ENCODE measurements at regions not wholly inside any gene's neighbourhood (a gene's known extent, or its start where the extent isn't known, plus 50 kb on each side); places are given as distances from the start of the nearest gene placed in this dataset.

DNA sequence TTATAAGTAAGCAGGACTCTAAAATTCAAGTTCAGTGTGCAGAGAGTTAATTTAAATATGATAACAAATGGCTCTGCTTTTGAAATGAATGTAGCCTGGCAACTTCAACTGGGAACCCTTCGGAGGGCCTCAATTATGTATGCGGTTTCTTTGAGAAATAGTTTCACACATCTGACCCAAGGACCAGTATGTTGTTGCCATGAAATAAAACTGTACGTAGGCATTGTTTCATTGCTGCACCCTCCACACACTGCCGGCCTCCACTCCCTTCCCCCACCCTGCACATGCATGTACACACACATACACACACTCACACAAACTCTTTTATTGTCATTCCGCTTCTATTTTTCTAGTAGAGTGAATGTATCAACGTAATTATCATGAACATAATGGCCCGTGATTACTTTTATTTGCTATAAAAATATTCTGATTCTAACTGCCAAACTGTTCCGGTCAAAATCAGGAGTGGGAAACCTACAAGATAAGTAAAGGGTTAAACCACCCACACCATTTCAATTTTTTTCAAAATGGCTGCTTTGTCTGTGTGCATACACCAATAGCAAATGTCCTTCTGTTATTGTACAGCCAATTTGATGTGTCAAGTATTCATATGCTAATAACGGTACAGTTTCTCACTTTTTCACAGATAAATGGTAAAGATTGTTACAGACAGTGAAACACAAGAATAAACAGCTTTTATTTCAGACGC lies 215.5 kb upstream of the TMEM161B start:
- 87% methylated on average over 10 of the region's 10 CpGs for WGBS, 2 donors
- DNase-seq: no peak
- no peak overlapping the region for H3K4me3 ChIP-seq
- no peak for TF ChIP-seq POLR2A (IDR thresholded peaks at IDR 0.05)
- TF ChIP-seq, protein P1, sequence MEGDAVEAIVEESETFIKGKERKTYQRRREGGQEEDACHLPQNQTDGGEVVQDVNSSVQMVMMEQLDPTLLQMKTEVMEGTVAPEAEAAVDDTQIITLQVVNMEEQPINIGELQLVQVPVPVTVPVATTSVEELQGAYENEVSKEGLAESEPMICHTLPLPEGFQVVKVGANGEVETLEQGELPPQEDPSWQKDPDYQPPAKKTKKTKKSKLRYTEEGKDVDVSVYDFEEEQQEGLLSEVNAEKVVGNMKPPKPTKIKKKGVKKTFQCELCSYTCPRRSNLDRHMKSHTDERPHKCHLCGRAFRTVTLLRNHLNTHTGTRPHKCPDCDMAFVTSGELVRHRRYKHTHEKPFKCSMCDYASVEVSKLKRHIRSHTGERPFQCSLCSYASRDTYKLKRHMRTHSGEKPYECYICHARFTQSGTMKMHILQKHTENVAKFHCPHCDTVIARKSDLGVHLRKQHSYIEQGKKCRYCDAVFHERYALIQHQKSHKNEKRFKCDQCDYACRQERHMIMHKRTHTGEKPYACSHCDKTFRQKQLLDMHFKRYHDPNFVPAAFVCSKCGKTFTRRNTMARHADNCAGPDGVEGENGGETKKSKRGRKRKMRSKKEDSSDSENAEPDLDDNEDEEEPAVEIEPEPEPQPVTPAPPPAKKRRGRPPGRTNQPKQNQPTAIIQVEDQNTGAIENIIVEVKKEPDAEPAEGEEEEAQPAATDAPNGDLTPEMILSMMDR (IDR thresholded peaks at IDR 0.05): no peak
- no peaks in the 10 kb centered on the region for H3K27me3 ChIP-seq
- intact Hi-C loops (cut with DNase I): no loop called here
- H3K36me3 ChIP-seq: no peaks in the 10 kb centered on the region
- H3K27ac ChIP-seq: no peak overlapping the region
- no peaks in the 10 kb centered on the region for H3K4me1 ChIP-seq
- no peaks in the 10 kb centered on the region for H3K9me3 ChIP-seq

DNA sequence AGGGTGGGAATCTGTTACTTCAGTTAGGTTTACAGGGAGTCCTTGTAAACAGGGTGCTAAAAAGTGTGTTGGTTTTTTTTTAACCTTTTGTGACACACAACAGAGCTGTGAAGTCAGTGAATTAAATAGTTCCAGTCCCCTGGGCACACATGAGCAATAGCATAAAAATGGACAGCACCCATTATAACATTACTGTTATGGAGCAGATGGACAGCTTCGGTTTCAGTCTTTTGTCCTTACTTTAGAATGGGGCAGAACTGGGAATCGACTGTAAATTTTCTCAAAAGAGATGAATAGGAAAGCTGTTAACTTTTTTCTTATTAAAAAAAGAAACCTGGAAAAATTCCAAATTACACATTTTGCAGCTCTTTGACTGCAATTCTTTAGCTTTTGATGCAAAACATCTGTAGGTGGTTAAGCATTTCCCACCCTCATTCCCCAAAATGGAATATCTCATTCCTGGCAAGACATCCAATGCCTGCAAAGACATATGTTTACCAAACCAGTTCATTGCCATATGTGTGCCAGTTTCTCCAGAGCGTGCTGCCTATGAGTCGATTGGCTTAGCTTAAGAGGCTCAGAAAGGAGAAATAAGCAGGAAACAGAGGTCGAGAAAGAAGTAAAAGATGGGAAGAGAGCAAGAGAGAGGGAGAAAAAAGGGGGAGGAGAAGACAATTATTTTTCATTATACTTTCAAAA lies 212.3 kb upstream of the TMEM161B start:
- H3K9me3 ChIP-seq: no peaks in the 10 kb centered on the region
- WGBS, 2 donors: 75 to 77% methylated on average over 5 of the region's 5 CpGs
- H3K4me1 ChIP-seq: no peaks in the 10 kb centered on the region
- no peak overlapping the region for H3K4me3 ChIP-seq
- no peak overlapping the region for H3K27ac ChIP-seq
- no peaks in the 10 kb centered on the region for H3K36me3 ChIP-seq
- DNase-seq: no peak
- no peak for TF ChIP-seq EP300 (IDR thresholded peaks at IDR 0.05)
- TF ChIP-seq, protein P1 (IDR thresholded peaks at IDR 0.05): no peak
- TF ChIP-seq POLR2A (IDR thresholded peaks at IDR 0.05): no peak
- no peak for TF ChIP-seq POLR2AphosphoS5 (IDR thresholded peaks at IDR 0.05)
- no peaks in the 10 kb centered on the region for H3K27me3 ChIP-seq
- intact Hi-C loops (cut with DNase I): no loop called here

DNA sequence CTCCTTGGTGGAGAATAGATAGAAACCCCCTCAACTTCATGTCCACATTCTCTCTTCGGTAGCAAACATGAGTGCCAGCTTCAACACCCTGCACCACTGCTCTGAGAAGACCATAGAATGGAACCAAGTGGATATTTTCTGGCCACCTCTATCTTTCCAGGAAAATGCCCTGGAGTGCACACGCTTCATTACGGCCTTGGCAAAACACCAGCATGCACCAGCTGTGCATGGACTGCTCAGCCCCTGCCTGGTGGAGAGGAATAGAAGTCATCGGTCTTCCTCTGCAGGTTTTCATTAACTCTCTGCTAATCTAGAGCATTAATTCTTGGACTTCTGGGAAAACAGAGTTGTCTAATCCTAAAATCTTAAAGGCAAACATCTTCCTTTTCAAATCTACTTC lies 211.6 kb upstream of the TMEM161B start:
- WGBS, 2 donors: 60 to 71% methylated on average over 4 of the region's 4 CpGs
- intact Hi-C loops (cut with DNase I): no loop called here
- no peak for DNase-seq
- no peak for TF ChIP-seq EP300 (IDR thresholded peaks at IDR 0.05)
- no peak for TF ChIP-seq POLR2AphosphoS5 (IDR thresholded peaks at IDR 0.05)
- Histone ChIP-seq H3K9me3 (no peaks in the 10 kb centered on the region), H3K27ac (no peak overlapping the region), H3K36me3 (no peaks in the 10 kb centered on the region), H3K27me3 (no peaks in the 10 kb centered on the region), H3K4me3 (no peak overlapping the region), H3K4me1 (no peaks in the 10 kb centered on the region)

GRCh38 chr5:88474574-88474973 lies 205.9 kb upstream of the TMEM161B start:
- Histone ChIP-seq H3K4me1 (no peaks in the 10 kb centered on the region), H3K27me3 (no peaks in the 10 kb centered on the region), H3K27ac (no peak overlapping the region), H3K4me3 (no peak overlapping the region), H3K36me3 (no peaks in the 10 kb centered on the region), H3K9me3 (no peaks in the 10 kb centered on the region)
- no peak for DNase-seq
- TF ChIP-seq, protein P1 (IDR thresholded peaks at IDR 0.05): no peak
- no peak for TF ChIP-seq POLR2AphosphoS5 (IDR thresholded peaks at IDR 0.05)
- no peak for TF ChIP-seq EP300 (IDR thresholded peaks at IDR 0.05)
- no peak for TF ChIP-seq POLR2A (IDR thresholded peaks at IDR 0.05)
- 0 to 22% methylated on average over 1 of the region's 1 CpG for WGBS, 2 donors
- intact Hi-C loops (cut with DNase I): no loop called here

DNA sequence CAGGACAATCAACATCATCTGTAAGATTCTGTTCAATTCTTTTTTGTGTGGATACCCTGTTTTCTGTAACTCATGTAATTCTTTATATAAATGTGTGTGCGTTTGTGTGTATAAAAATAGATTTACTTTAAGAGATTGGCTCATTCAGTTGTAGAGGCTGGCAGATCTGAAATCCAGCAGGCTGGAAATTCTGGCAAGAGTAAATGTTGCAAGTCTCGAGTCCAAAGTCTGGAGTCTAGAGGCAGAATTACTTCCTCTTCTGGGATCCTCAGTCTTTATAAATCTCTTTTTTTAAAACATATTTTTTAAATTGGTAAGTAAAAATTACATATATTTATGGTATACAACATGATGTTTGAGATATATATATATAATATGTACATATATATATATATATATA lies 202.1 kb upstream of the TMEM161B start:
- TF ChIP-seq EP300 (IDR thresholded peaks at IDR 0.05) (no peak), POLR2A (IDR thresholded peaks at IDR 0.05) (no peak), POLR2AphosphoS5 (IDR thresholded peaks at IDR 0.05) (no peak)
- TF ChIP-seq, protein P1 (IDR thresholded peaks at IDR 0.05): no peak
- H3K4me1 ChIP-seq: no peaks in the 10 kb centered on the region
- no peaks in the 10 kb centered on the region for H3K9me3 ChIP-seq
- H3K36me3 ChIP-seq: no peaks in the 10 kb centered on the region
- H3K27ac ChIP-seq: no peak overlapping the region
- no peaks in the 10 kb centered on the region for H3K27me3 ChIP-seq
- WGBS, 2 donors: 21 to 57% methylated on average over 2 of the region's 2 CpGs
- no peak overlapping the region for H3K4me3 ChIP-seq
- no peak for DNase-seq
- intact Hi-C loops (cut with DNase I): no loop called here

Data from sigmoid colon (tissue), 6 donors.